Testis (tissue), 2 donors: ENCODE measurements at regions not wholly inside any gene's neighbourhood (a gene's known extent, or its start where the extent isn't known, plus 50 kb on each side); places are given as distances from the start of the nearest gene placed in this dataset.

Source experiments
- POLR2A ChIP-seq: fragments of 450-650 bp; IDR thresholded peaks from one replicate; pipeline ENCODE4 v1.6.1; 2017; ENCODE audit warnings: antibody characterized with exemption, mild to moderate bottlenecking, moderate library complexity
- TF ChIP-seq, protein P1 (sequence below), 3 experiments: fragments of 450-650 bp in 2 of 3; fragments of 200-600 bp in 1 of 3; sonication (generic) in 1 of 3; IDR thresholded peaks; one replicate each; pipeline ENCODE4 v1.5.1; 2016 to 2019; ENCODE audit warnings: antibody characterized with exemption in 3 of 3, mild to moderate bottlenecking in 2 of 3, moderate library complexity in 1 of 3

DNA sequence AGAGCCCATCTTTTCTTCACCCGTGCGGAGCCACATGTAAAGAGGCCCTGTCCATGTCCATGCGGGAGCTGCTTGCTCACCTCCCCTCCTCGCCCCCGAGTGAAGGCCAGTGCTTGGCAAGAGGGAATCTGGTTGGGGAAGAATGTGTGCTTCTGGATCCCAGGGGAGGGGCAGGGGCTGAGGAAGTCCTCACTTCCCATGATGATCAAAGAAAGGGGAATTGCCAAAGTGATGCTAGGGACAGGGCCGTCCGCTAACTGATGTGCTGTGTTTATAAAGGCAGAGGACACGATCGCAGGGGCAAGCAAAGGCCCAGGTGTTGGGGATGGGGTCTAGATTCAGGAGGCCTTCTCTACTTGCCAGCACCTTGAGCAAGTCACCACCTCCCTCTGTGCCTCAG lies 137.4 kb upstream of the PRMT8 start:
- TF ChIP-seq POLR2A = no peak
- TF ChIP-seq, protein P1, sequence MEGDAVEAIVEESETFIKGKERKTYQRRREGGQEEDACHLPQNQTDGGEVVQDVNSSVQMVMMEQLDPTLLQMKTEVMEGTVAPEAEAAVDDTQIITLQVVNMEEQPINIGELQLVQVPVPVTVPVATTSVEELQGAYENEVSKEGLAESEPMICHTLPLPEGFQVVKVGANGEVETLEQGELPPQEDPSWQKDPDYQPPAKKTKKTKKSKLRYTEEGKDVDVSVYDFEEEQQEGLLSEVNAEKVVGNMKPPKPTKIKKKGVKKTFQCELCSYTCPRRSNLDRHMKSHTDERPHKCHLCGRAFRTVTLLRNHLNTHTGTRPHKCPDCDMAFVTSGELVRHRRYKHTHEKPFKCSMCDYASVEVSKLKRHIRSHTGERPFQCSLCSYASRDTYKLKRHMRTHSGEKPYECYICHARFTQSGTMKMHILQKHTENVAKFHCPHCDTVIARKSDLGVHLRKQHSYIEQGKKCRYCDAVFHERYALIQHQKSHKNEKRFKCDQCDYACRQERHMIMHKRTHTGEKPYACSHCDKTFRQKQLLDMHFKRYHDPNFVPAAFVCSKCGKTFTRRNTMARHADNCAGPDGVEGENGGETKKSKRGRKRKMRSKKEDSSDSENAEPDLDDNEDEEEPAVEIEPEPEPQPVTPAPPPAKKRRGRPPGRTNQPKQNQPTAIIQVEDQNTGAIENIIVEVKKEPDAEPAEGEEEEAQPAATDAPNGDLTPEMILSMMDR (IDR thresholded peaks at IDR 0.05) = no peak
